NCI-H345 treated with DMSO at 0.1 percent for 48 hours (cell line): ENCODE measurements at regions not wholly inside any gene's neighbourhood (a gene's known extent, or its start where the extent isn't known, plus 50 kb on each side); places are given as distances from the start of the nearest gene placed in this dataset.

Source experiments
- DNase-seq: peaks from one replicate; lab custom pipeline; 2025; ENCODE audit not compliant: unreplicated experiment; lab: John Stamatoyannopoulos, UW

DNA sequence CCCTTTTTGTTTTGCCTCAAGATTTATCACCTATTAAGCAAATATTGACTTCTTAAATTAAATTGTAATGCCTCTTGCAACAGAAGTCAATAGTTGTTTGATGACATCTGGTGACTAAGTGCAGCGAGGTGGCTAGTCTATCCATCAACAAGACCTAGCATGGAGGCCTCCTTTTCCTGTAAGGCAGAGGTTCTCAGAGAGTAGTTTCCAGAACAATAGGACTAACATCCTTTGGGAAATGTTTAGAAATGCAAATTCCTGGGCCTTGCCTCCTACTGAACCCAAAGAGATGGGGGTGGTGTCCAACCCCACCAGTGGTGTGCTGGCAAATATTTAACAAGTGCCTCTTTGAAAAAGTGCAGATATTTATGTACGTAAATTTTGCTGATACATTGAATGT lies 143.7 kb downstream of the SCP2D1 start:
- DNase-seq, result no peak

DNA sequence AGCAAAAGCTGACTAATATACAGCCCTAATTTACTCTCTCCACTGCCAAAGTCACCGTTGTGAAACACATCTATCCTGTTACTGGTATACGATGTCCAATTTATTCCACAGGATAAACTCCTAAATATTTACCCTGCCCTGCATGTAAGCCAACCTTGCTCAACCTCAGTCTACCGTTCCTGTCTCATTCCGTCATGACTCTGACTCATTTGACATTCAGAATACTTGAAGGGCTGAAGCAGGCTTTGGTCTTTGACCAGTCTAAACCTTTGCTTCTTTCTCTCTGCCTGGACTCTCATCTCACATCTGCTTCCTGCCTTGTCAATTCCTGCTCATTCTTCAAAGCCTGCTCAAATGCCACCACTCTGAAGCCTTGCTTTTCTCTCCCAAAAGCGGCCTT lies 157.5 kb downstream of the SCP2D1 start:
- no peak for DNase-seq

DNA sequence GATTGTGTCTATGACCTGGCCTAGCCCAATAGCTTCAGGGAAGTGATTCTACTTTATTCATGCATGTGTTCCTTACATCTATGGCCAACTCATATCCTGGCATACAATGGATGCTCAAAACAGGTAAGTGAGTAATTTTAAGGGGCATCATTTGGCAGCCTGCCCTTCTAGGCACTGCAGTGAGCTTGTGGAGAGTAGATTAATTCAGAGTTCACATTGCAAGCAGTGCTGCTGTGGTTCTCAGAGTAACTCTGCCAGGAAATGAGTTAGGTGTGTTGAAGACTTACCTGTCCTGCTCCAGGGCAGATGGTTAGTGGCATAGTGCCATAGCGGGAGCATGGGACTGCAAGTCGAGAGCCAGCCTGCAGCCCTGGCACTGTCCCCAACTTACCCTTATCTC lies 158.0 kb downstream of the SCP2D1 start:
- DNase-seq, result no peak

DNA sequence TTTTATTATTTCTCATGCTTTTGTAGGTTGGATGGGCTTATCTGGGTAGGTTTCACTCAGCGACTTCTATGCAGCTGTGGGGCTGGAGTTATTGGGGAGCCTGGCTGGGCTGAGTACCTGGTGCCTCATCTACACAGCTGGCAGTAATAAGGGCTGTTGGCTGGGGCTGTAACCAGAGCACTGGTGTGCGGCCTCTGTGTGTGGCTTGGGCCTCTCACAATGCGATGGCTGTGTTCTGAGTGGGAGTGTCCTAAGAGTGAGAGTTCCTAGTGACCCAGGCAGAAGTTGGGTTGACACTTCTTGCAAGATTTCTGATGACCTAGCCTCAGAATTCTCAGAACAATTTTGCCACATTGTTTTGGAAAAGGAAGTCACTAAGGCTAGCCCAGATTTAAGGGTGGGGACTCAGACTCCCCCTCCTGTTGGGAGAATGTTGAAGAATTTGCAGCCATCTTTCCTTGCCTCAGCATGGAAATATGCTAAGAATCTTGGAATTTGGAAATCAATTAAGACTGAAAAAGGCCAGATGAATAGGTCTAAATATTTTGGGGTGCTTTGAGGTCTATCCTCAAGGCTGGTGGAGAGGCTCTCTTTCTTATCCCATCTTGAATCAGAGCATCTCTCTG lies 158.8 kb downstream of the SCP2D1 start:
- DNase-seq, result no peak

DNA sequence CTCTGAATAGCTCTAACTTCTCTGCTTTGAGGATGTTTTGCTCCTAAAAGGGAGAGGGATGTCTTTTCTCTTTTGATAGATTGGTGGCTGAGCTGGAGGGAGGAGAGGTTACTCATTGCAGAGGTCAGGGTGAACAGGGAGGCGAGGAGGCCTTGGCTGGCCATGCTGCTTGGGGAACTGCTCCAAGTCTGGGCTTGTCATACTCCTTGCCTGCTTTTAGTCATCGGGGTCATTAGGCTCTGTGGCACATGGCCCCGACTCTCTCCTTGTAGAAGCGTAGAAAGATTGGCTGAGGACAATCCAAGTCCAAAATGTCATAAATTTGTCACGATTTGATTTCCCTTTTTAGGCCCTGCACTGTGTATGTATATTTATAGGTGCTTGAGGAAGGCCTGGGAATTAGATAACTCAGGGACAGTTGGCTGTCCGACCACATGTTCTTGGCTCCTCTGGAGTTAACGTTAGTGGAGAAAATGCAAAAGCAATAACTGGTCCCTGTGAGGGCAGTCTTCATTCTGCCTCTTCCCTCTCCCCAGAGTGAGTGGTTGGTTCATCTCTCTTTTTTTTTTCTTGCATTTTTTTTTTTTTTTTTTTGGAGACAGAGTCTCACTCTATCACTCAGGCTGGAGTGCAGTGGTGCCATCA lies 160.1 kb downstream of the SCP2D1 start:
- DNase-seq, result no peak

DNA sequence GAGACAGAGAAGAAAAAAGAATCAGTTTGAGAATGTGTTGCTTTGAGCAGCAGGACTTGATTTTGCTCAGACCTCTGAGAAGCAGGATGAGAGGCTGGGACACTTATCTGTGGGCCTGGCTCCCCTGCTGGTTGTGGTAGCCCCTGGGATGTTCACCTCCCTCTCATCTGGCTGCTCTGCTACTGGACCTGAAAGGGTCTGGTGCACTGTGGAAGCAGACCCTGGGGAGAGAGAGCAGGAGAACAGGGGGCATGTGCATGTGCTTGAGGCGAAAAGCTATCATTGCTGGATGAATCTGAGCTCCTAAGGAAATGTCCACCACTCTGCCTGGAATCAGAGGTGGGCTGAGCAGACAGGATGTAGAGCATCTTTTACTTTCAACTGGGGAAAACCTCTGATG lies 161.1 kb downstream of the SCP2D1 start:
- no peak for DNase-seq

DNA sequence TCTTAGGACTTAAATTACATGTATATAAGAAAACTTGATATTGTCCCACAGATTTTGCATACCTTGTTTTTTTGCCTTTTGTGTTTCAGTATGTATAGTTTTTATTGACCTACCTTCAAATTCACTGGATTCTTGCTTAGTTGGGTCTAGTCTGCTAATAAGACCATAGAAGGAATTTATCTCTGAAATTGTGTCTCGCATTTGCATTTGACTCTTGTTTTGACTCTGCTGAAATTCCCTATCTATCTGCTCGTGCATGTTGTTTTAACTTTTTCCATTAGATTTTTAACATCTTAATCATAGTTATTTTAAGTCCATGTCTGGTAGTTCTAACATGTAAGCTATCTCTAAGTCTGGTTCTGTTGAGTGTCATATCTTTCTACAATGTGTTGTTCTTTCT lies 163.9 kb downstream of the SCP2D1 start:
- no peak for DNase-seq

DNA sequence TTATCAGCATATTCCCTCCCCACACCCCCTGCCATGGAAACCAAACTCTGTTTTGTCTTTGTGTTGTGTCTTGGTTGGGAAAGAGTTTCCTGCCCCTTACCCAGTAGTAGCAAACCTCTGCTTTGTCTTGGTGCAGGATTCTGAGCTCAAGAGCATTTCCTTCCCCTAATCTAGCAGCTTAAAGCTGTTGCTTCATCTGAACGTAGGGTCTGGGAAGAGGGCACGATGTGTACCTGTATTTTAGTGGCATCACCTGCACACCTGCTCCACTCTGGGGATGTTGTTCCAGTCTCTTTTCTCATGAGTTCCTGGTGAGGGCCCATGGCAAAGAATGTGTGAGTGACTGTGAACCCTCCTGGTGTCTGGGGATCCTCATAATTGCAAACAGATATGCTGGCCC lies 164.7 kb downstream of the SCP2D1 start:
- no peak for DNase-seq

DNA sequence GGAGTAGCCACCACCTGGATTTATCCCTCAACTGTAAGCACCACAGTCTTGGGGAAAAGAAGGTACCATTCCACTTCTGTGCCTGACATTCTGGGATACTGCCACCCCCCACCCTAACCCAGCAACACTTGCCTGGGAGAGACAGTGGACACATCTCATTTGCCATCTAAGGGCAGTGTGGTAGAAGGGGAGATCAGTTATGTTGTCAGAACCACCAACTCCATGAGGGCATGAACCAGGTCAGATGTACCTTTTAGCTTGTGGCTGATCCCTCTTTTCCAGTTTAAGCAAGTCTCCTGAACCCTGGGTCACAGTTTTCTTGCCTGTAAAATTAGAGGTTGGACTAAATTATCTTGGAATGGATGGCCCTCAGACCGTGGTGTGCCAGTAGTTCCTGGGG lies 165.5 kb downstream of the SCP2D1 start:
- no peak for DNase-seq

DNA sequence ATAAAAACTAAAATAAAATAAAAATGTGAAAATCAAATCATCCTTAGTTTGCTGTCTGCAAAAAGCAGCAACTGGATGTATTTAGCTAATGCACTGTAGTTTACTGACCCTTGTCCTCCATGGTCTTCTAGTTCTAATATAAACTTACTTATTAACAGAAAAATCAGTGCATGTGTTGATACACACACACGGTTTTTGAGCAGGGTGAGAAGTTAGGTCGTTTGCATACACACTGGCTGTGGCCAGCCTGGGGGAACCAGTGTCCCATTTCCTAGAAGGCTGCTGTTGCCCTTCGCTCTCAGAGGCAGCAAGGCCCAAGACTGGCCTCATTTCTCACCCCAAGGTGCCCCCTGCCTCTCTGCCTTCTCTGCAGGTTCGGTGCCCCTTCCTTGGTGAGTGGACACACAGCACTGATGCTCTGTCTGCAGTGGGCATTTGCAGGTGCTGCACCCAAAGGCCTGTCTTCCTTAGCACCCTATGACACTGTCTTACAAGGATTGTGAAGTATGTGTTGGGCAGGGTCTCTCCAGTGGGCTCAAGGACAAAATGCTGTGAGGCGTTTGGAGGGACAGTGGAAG lies 168.5 kb downstream of the SCP2D1 start:
- no peak for DNase-seq

DNA sequence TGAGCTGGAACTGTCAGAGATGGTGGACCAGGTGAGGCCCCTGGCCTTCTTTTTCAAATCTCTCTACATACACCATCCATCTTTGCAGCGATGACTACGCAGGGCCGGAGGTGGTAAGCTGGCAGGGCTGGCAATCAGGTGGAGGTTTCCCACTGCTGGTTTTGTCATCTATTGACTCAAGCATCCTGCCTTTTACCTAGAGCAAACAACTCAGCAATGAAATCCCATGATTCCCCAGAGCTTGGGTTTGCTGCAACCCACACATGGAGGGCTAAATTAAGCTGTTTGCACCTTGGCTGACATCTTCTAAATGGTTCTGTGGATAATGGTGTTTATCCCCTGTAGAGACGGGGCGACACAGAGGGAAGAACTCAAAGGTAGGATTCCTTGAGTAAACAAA lies 170.2 kb downstream of the SCP2D1 start:
- peak; percentile 83 for DNase-seq

DNA sequence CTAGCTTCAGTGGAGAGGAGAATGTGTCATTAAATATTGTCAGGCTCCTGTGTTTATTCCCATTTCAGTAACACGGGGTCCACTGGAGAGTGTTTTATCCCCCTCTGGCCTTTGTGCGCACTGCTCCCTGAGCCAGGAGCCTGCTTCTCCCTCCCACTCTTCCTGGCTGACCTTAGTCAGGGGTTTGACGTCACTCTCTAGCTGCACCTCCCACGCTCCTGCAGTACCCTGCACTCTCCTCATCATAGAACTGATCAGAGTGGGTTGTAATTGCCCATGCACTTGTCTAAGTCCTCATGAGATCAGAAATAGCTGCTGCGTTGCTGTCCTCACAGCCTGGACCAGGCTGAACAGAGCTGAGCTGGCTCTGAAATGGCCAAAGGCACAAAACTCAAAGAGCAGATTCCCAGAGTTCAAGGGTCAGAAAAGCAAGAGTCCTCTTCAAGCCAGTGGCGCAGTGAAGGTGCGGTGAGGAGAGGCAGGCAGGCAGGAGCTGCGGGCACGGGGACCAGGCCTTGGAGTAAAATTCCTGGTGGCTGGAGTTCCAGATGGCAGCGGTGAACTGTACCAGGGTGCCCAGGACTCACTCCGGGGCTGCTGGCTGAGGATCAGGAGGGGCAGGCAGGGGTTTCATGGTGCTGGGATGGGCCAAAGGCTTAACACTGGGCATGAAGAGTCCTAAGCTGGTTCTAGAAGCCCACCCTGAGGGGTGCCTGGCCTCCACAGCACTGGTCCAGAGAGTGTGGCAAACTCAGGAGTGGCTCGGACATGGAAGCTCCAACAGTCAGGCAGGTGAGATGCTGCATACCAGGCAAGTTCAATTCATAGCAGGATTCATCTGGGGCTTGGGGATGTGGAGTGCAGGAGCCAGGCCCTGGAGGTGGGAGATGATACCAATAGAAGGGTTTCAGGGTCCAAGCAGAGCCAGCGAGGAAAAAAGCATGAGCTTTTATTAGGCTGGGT lies 170.9 kb downstream of the SCP2D1 start:
- peak; percentile 83 for DNase-seq

DNA sequence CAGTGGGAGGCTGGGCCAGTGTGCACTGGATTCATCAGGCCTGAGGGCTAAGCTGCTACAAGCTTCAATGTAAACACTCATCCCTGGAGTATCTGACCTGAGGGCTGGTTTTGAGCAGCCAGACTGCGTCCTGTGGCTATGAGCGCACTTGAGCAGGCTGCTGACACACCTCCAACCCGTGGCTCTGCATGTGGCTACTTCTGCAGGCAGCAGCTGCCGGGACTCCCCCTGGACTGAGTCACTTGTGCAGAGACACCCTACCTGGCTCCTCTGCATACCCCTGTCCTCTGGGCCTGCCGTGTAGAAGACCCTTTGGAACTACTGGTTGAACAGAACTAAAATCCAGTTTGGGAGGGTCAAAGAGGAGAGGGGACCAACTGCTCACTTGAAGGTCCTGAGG lies 172.0 kb downstream of the SCP2D1 start:
- DNase-seq, result no peak

DNA sequence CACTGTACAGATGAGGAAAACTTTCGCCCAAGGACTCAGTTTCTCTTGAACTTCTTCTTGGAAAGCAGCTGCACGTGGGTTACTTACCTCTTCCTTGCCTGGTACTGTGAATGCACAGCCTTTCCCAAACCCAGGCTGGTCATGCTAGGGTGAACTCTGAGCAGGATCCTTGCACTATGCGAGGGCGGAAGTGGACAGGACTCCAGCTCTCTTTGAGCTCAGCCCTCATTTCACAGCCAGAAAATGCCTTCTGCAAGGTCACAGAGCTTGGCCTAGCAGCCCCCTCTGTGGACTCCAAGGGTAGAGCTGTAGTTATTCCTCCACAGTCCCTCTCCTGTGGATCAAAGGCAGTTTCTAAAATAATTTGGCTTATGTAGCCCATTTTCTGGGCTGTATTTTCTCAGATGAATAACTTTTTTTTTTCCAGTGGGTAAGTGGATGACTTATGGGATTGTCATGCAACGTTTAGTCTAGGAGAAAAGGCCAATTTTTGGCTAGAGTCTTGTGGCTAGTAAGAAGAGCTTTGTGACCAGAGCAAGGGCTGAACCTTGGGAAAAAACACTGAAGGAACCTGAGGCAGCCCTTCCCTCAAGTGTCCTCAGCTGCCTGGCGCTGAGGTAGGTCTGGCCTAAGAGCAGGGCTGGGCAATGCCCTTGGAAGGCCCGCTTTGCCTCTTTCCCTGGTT lies 172.7 kb downstream of the SCP2D1 start:
- no peak for DNase-seq

DNA sequence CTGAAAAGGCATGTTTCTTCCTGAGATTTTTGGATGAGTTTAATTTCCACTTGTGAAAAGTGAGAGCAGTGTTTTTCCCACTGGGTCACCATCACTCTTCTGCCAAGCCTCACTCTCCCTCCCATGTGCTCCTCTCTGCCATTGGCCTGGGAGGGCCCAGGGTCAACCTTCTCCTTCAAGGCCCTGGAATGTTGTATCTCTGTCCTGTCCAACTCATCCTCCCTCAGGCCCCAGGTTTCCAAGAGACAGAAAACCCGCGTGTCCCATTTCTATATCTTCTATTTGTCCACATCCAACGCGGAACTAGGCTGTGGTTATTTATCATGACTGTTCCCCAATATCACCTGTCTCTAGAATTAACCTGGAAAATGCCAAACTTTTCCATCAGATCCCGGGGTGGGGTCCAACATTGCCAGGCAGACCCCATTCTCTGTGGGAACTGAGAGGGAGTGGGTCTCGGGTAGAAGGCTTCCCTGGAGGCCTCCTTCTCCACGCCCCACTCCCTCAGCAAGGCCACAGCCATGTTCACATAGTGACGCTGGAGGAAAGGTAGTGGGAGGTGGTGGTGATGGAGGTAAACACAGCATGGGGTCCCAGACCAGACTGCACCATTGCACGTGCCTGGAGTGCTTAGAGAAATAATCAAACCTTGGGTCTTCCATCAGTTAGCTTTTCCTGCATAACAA lies 173.5 kb downstream of the SCP2D1 start:
- DNase-seq, result no peak

DNA sequence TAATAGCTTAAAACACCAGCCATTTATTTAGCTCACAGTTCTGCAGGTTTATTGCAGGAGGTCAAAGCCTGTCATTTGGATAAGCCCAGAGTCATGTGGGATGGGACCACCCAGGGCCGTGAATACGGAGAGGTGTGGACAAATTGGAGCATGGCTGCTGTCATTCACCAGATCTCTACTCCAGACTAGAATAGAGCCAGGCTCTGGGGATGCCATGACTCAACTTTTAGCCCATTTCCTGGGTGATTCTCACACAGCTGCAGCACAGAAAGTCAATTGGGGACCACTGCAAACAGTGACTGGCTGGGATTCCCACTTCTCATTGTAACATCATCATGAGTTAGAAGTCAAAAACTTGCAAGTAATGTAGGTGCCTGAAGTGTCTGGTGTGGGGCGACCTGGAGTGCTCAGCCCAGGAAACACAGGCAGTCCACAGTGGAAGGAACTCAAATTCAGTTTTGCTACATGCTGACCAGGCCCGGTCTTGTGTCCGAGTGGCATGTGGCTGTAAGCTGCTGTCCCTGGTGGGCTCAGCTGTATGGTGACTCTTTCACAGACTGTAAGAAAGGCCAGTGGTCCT lies 174.3 kb downstream of the SCP2D1 start:
- no peak for DNase-seq

DNA sequence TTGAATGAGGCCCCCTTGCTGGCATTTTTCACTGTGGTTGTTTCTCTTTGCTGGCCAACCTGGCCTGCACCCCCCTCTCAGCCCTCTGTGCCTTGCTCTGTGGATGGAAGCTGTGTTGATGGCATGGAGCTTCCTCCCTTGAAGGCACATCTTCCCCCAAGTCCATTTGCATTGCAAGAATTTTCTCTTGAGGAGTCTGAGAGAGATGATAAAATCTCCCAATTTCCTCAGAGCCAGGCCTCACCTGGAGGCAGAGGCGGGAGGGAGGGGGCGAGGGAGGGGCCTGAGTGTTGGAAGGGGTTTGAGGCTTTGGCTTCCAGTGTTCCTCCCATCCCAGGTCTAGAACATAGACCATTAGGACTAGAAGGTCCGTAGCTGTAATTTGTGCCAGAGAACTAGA lies 175.1 kb downstream of the SCP2D1 start:
- no peak for DNase-seq

DNA sequence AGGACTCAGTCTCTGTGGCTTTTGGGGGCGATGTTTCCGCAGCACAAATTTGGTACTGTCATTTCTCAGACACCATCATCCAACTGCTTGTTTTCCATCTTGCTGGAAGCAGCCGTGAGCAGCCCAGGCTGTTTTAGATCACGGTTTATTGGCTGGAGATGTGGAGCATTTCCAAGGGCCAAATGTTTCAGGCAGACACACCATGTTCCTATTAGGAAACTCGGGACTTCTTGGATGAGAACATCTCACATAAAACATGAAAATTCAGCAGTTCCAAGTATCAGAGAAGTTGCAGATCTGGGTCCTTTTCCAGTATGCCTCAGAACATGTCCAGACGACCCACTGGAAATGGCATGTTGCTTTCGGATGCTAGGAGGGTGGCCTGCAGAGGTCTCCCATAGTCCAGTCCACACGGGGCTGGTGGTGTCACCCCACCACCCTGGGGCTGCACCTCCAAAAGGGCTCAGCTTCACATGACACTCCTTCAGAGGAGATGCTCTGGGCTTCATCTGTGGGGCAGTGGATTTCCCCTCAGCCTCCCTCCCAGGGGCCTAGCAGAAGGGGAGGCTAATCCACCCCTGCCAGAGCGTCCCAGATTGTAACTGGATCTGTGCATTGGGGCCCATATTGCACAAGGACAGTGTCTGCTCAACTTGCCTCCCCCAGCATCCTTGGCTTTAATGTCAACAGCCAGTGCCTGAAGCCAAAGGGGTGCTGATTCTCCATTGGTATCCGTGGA lies 176.3 kb downstream of the SCP2D1 start:
- DNase-seq, result no peak

DNA sequence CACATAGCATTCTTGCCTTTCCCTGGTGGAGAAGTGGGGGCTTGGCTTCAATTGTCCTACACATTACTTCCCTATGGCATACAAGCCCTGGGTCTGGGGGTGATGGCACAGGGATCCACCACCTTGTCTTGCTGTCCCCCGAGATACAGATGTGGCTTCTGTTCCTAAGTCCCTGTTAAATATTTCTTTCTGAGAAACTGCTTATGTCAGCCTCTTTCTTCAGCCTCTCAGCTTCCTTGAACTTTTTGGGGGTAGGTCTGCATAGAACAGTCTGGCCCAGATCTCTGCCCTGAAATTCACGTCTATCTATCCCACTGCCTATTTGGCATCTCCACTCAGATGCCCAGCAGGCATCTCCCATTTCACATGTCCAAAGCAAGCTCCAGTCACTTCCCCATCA lies 177.4 kb downstream of the SCP2D1 start:
- no peak for DNase-seq

DNA sequence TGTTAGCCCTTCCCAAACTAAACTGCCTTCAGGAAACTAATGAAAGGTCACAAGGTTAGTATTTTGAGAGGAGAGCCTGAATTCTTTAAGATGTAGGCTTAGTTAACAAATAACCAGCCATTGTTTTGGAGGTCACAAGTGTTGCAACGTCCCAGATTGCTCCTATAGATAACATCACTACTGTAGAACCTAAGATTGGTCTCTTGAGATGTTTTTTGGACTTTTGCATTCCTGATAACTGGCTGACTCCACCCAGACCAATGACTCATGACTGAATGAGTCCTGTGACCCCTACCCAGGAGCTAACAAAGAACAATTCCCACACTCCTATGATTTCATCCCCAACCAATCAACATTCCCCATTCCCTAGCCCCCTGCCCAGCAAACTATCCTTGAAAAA lies 178.8 kb downstream of the SCP2D1 start:
- DNase-seq, result no peak
